ENCODE measurements at regions not wholly inside any gene's neighbourhood (a gene's known extent, or its start where the extent isn't known, plus 50 kb on each side); places are given as distances from the start of the nearest gene placed in this dataset.

GRCh38 chr1:106584676-106585075, 471.8 kb upstream of the PRMT6 start:
- no peak for TF ChIP-seq CTCF (IDR thresholded peaks at IDR 0.05; ENCODE audit: low read depth, low read length)
- no peak for TF ChIP-seq EZH2phosphoT487 (IDR thresholded peaks at IDR 0.05; ENCODE audit: low read depth)

Data from OCI-LY3 (cell line).